Ovary (tissue), 3 donors: ENCODE measurements at regions not wholly inside any gene's neighbourhood (a gene's known extent, or its start where the extent isn't known, plus 50 kb on each side); places are given as distances from the start of the nearest gene placed in this dataset.

Experiments
- EP300 ChIP-seq: sonication (generic); formaldehyde crosslinking; IDR thresholded peaks from one replicate; pipeline ENCODE4 v1.6.1; 2017; ENCODE audit warnings: antibody characterized with exemption
- POLR2A ChIP-seq: fragments of 450-650 bp; IDR thresholded peaks from one replicate; pipeline ENCODE4 v1.6.1; 2017; ENCODE audit warnings: antibody characterized with exemption, mild to moderate bottlenecking, moderate library complexity
- TF ChIP-seq, protein P1 (sequence below), 3 donors: fragments of 450-650 bp in 2 of 3; fragments of 200-600 bp in 1 of 3; IDR thresholded peaks; one replicate each; pipeline versions ENCODE4 v1.5.1 to v1.8.0; 2016 to 2022; ENCODE audit warnings: antibody characterized with exemption in 3 of 3, mild to moderate bottlenecking in 1 of 3
- donor health status: DM: no; HTN: no; CAD: no.

DNA sequence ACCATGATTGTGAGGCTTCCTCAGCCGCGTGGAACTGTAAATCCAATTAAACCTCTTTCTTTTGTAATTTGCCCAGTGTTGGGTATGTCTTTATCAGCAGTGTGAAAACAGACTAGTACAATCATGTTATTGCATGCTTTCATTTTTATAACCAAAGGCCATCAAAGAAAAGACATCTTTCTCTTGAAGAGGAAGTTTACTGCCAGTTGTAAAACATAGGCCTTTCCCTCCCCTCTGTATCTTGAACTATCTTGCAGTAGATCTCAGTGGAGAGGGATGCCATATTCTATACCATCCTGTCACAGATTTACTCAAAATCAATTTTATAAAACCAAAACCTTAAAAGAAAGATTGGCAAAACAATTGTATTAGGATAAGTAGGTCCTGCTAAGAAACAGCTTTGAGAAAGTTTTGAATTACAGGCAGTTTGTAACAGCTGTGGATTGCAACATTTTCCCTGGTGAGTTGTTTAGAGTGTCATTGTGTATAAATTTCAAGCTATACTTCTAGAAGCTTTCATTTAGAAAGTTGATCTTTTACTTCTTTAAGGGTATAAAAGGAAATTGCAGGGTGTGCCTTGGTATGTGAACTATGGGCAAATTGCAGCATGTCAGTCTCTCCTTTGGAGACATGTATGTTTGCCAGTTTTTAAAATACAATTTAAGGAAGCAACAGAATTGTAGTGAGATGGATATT lies 128.0 kb downstream of the ATP23 start:
- TF ChIP-seq, protein P1, sequence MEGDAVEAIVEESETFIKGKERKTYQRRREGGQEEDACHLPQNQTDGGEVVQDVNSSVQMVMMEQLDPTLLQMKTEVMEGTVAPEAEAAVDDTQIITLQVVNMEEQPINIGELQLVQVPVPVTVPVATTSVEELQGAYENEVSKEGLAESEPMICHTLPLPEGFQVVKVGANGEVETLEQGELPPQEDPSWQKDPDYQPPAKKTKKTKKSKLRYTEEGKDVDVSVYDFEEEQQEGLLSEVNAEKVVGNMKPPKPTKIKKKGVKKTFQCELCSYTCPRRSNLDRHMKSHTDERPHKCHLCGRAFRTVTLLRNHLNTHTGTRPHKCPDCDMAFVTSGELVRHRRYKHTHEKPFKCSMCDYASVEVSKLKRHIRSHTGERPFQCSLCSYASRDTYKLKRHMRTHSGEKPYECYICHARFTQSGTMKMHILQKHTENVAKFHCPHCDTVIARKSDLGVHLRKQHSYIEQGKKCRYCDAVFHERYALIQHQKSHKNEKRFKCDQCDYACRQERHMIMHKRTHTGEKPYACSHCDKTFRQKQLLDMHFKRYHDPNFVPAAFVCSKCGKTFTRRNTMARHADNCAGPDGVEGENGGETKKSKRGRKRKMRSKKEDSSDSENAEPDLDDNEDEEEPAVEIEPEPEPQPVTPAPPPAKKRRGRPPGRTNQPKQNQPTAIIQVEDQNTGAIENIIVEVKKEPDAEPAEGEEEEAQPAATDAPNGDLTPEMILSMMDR (IDR thresholded peaks at IDR 0.05) = no peak
- TF ChIP-seq POLR2A = no peak
- TF ChIP-seq EP300 = no peak
